GM12891 (cell line): ENCODE measurements at regions not wholly inside any gene's neighbourhood (a gene's known extent, or its start where the extent isn't known, plus 50 kb on each side); places are given as distances from the start of the nearest gene placed in this dataset.

Source experiments
- DNase-seq: peaks from one replicate; pipeline ENCODE4 v3.0.0; 2011; ENCODE audit warnings: low spot score; ENCODE audit not compliant: insufficient read length
- FAIRE-seq: peaks from 2 replicates; lab custom pipeline; 2011; peaks lifted over from hg19 to GRCh38; lab: Jason Lieb, UNC
- PAX5 ChIP-seq: IDR thresholded peaks from 2 replicates; pipeline ENCODE4 v1.6.1; 2011; ENCODE audit warnings: low read length, moderate library complexity, mild to moderate bottlenecking; ENCODE audit not compliant: insufficient read depth, severe bottlenecking
- POLR2A ChIP-seq: IDR thresholded peaks from 2 replicates; pipeline ENCODE4 v1.6.1; 2011; ENCODE audit warnings: low read depth, low read length, control low read depth
- POLR2AphosphoS5 ChIP-seq: IDR thresholded peaks from 2 replicates; pipeline ENCODE4 v1.6.1; 2011; ENCODE audit warnings: low read depth, low read length, control low read depth
- POU2F2 ChIP-seq: IDR thresholded peaks from 2 replicates; pipeline ENCODE4 v1.6.1; 2011; ENCODE audit warnings: low read depth, mild to moderate bottlenecking, control low read depth, low read length, moderate library complexity
- SPI1 ChIP-seq: IDR thresholded peaks from 2 replicates; pipeline ENCODE4 v1.6.1; 2011; ENCODE audit warnings: low read depth, low read length, control low read depth
- TAF1 ChIP-seq: IDR thresholded peaks from 2 replicates; pipeline ENCODE4 v1.6.1; 2011; ENCODE audit warnings: low read depth, low read length, control low read depth

DNA sequence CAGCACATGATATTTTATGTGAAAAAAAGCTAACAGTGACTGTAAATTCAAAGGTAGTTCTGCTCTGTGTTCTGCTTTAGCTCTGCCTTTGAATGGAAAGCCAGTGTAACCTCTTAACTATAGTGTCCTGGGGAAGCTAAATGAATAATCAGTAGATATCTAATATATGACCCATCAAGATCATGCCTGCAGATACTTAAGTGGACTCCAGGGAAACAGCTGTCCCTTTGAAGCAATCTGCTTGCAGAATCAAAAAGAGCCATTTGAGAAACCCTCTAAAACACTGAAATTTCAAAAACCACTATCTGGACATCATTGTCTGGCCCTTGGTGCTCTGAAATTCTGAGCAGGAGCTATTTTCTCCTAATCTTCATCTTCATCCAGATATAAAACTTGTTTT lies 104.2 kb upstream of the ADGRL4 start:
- DNase-seq (no peak), FAIRE-seq (no peak)
- no peak for TF ChIP-seq POLR2A
- no peak for TF ChIP-seq SPI1
- no peak for TF ChIP-seq PAX5

DNA sequence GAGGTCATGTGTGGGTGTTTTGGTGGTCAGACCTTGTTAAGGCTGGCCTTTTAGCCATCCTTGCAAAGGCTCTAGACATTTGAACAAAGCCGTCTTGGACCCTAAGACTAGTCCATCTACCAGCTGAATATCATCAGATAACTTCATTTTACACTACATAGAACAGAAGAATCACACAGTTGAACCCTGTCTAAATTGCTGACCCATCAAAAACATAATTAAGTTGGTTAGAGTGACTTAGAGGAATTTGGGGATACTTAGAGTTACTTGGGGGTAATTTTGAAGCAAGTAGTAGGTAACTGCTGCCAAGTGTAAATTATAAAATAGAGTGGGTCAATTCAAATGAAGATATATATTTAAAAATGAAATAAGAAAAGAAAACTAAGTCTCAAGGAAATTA lies 102.9 kb upstream of the ADGRL4 start:
- DNase-seq (no peak), FAIRE-seq (no peak)
- TF ChIP-seq POLR2A (no peak), POLR2AphosphoS5 (no peak), TAF1 (no peak), PAX5 (no peak), SPI1 (no peak), POU2F2 (no peak)

DNA sequence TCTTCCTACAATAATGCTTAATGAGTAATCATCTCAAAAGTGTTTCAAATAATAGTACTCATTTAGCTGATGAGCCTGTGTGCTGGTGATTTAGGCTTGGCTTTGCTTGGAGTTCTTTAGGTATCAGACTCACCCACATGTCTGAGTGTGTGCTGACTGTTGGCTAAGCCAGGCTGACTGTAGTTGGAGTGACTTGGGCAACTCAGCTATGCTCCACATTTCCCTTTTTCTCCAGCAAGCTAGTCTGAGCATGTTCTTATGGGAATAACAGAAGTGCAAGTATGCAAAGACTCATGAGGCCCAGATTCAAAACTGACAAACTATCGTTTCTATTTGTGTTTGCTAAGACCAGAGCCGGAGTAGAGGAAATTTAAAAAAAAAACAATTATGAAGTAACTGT lies 99.0 kb upstream of the ADGRL4 start:
- TF ChIP-seq POU2F2 (no peak), POLR2AphosphoS5 (no peak)
- no peak for DNase-seq
- FAIRE-seq = no peak

DNA sequence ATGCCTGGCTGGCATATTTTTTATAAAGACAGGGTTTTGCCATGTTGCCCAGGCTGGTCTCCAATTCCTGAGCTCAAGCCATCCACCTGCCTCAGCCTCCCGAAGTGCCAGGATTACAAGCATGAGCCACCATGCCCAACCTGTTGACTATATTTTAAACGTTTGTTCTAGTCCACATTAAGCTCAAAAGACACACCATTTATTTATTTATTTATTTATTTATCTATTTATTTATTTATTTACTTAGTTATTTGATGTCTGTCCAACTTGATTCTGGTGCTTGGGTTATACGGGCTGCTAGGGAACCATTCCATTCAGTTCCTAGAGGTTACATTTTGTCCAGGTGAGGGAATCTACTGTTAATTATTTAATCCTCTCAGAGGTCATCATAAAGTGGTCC lies 98.1 kb upstream of the ADGRL4 start:
- FAIRE-seq (no peak), DNase-seq (no peak)
- TF ChIP-seq POLR2AphosphoS5 (no peak), SPI1 (no peak), PAX5 (no peak), TAF1 (no peak), POU2F2 (no peak), POLR2A (no peak)

DNA sequence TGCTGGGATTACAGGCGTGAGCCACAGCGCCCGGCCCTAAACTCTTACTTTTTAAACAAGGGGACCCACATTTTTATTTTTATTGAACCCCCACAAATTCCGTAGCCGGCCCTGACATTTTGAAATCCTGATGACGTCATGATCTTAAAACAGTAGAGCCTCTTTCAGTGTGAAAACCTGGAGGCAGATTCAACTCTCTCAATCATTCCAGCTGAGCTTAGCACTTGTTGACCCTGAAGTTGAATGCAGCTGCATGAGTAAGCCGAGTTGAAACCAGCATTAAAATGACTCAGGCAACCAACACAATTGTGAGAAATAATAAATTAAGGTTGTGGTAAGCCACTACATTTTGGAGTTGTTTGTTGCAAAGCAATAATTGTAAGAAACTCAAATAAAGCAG lies 93.9 kb upstream of the ADGRL4 start:
- TF ChIP-seq POU2F2 = no peak
- TF ChIP-seq PAX5 = no peak
- TF ChIP-seq POLR2A = no peak
- no peak for TF ChIP-seq SPI1
- no peak for TF ChIP-seq TAF1
- TF ChIP-seq POLR2AphosphoS5 = no peak
- no peak for FAIRE-seq
- no peak for DNase-seq

DNA sequence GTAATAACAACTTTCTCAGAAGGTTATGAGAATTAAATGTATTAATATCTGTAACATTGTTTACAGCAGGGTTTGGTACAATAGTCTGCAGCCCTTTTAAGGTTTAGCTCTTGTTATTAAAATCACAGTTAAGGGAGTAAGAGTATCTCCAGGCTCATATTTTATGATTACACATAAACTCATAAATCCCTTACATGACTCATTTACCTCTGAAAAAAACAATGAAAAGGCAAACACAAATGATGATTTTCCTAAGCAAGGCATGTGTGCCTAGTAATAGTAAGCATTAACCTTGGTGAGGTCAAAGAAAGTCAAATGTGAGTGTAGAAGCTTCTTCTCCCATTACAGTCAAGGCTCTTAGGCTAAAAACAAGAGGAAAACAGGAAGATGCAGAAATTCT lies 84.5 kb upstream of the ADGRL4 start:
- FAIRE-seq = no peak
- DNase-seq = no peak
- TF ChIP-seq TAF1 (no peak), PAX5 (no peak), POLR2AphosphoS5 (no peak), POLR2A (no peak), SPI1 (no peak)

DNA sequence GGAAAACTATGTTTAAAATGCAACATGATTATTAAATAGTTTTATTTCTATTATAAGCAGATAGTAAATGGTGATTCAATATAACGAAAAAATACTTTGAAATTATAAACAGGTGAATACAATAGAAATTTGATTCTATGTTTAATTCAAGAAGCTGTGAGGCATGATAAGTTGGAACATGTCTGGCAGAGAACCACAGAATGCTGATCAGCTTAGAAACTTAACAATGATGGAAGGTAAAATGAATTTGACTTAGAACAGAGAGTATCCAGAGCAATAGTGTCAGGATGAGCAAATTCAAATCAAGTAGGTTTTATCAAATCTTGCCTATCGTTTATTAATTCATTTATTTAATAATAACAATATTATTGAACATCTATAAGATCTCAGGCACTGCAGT lies 83.4 kb upstream of the ADGRL4 start:
- TF ChIP-seq POU2F2 (no peak), POLR2AphosphoS5 (no peak), TAF1 (no peak), SPI1 (no peak), PAX5 (no peak), POLR2A (no peak)
- no peak for DNase-seq
- no peak for FAIRE-seq

DNA sequence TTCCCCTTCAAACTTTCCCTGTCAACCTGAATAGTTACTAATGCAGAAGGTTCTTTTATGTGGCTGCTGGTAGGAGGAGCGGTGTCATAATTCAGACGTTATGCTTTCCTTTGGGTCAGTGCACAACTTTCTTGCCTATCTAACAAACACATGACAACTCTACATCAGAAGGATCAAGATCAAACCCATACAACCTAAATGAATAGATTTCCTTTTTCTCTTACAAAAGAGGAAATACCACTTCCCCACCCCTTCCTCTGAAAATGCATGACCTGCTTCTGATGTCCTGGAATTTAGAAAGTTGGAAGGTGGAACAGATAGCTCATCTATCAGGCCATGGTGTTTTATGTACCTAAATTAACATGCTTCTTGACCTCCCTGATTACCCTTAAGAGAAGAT lies 75.7 kb upstream of the ADGRL4 start:
- no peak for FAIRE-seq
- DNase-seq = no peak
- TF ChIP-seq POLR2AphosphoS5 (no peak), TAF1 (no peak), SPI1 (no peak), POLR2A (no peak), PAX5 (no peak), POU2F2 (no peak)

DNA sequence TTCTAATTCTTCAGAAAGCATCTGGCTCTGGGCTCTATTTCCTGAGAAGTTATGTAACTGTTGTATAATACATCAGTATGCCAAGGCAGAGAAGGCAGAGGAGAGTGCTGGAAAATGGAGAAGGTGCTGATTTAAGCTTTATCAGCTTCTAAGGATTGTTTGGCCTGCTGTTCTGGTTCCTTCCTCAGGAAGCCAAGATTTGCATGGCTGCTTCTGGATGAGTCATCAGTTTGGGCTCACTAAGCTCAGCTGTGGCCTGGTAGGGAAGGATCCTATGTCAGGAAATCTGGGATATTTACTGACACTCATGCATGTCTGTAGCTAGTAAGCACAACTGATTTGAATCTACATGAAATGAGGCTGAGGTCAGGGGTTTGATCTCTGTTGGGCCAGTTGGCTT lies 73.2 kb upstream of the ADGRL4 start:
- TF ChIP-seq POU2F2 = no peak
- FAIRE-seq (no peak), DNase-seq (no peak)

DNA sequence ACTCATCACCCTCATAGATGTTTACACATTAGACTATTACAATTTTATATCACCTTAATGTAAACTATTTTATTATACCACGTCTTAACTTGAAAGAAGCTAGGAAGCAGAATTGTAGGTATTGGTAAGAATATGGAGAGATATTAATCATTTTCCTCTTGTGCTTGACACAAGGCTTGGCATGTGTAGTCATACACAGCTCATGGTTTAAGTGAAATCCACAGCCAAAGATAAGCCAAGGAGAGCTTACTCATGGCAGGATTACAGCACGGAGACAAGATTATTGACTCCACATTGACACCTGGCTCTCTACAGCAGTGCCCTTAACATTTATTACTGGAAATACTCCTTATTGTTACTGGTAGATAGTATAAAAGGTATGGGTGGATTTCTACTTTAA lies 68.4 kb upstream of the ADGRL4 start:
- FAIRE-seq (no peak), DNase-seq (no peak)
- TF ChIP-seq POU2F2 (no peak), TAF1 (no peak), SPI1 (no peak), POLR2AphosphoS5 (no peak), POLR2A (no peak), PAX5 (no peak)

DNA sequence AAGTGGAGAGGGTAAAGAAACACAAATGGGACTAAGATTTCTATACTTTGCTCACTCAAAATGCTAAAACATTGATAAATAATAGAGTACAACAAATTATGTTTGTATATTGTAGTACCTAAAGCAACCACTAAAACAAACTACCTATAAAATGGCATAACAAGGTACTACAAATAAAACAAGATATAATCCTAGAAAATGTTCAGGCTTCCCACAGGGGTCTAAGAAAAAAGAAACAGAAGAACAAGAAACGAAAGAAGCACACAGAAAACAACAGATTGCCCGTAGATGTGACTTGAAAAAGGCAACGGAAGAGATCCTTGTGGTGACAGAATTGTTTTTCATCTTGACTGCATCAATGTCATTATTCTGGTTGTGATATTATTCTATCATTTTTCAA lies 63.3 kb upstream of the ADGRL4 start:
- no peak for DNase-seq
- TF ChIP-seq TAF1 (no peak), PAX5 (no peak), POU2F2 (no peak), POLR2AphosphoS5 (no peak), POLR2A (no peak)
- FAIRE-seq = no peak
